ENCODE measurements at regions not wholly inside any gene's neighbourhood (a gene's known extent, or its start where the extent isn't known, plus 50 kb on each side); places are given as distances from the start of the nearest gene placed in this dataset.
A peak's percentile ranks its signal among the peaks of the same experiment; 100 is the strongest.

- H3K36me3 ChIP-seq (ENCODE audit: control insufficient read depth, insufficient read depth, low read length): peaks cover 5% of the 10 kb centered on the region
- no peaks in the 10 kb centered on the region for H3K27me3 ChIP-seq (replicated peaks; ENCODE audit: control insufficient read depth, insufficient read depth, low read length, poor library complexity, severe bottlenecking)
- DNase-seq: peak; percentile 74 to 84 (median 78)
- H3K4me3 ChIP-seq (ENCODE audit: insufficient read depth, low read depth, low read length, poor library complexity, severe bottlenecking): peak overlapping the region; percentile 41
- no peaks in the 10 kb centered on the region for H3K9me3 ChIP-seq (ENCODE audit: control insufficient read depth, low read length)
- peak overlapping the region; percentile 95 for H3K27ac ChIP-seq (ENCODE audit: insufficient read depth, low read length, poor library complexity, severe bottlenecking)
- H3K4me1 ChIP-seq (ENCODE audit: control insufficient read depth, insufficient read depth, low read length, poor library complexity, severe bottlenecking): peaks cover 90% of the 10 kb centered on the region
Observed at GRCh38 chr17:77444984-77445759, 304.4 kb downstream of the SEC14L1 start.

- H3K4me1 ChIP-seq (ENCODE audit: control insufficient read depth, insufficient read depth, low read length, poor library complexity, severe bottlenecking): peaks cover 90% of the 10 kb centered on the region
- no peaks in the 10 kb centered on the region for H3K27me3 ChIP-seq (replicated peaks; ENCODE audit: control insufficient read depth, insufficient read depth, low read length, poor library complexity, severe bottlenecking)
- H3K27ac ChIP-seq (ENCODE audit: insufficient read depth, low read length, poor library complexity, severe bottlenecking): peak overlapping the region; percentile 95
- peak in 1 of 3 donors; percentile 53 for DNase-seq
- no peaks in the 10 kb centered on the region for H3K9me3 ChIP-seq (ENCODE audit: control insufficient read depth, low read length)
- peak overlapping the region; percentile 11 for H3K4me3 ChIP-seq (ENCODE audit: insufficient read depth, low read depth, low read length, poor library complexity, severe bottlenecking)
- H3K36me3 ChIP-seq (ENCODE audit: control insufficient read depth, insufficient read depth, low read length): peaks cover 5% of the 10 kb centered on the region
Observed at GRCh38 chr17:77445760-77446532, 305.2 kb downstream of the SEC14L1 start.

- Histone ChIP-seq H3K36me3 (ENCODE audit: control insufficient read depth, insufficient read depth, low read length) (peaks cover 5% of the 10 kb centered on the region), H3K4me3 (ENCODE audit: insufficient read depth, low read depth, low read length, poor library complexity, severe bottlenecking) (no peak overlapping the region), H3K27ac (ENCODE audit: insufficient read depth, low read length, poor library complexity, severe bottlenecking) (peak overlapping the region; percentile 95), H3K27me3 (replicated peaks; ENCODE audit: control insufficient read depth, insufficient read depth, low read length, poor library complexity, severe bottlenecking) (no peaks in the 10 kb centered on the region), H3K4me1 (ENCODE audit: control insufficient read depth, insufficient read depth, low read length, poor library complexity, severe bottlenecking) (peaks cover 81% of the 10 kb centered on the region), H3K9me3 (ENCODE audit: control insufficient read depth, low read length) (no peaks in the 10 kb centered on the region)
- DNase-seq: no peak
Observed at GRCh38 chr17:77446940-77447634, 306.3 kb downstream of the SEC14L1 start.

- H3K4me1 ChIP-seq (ENCODE audit: control insufficient read depth, insufficient read depth, low read length, poor library complexity, severe bottlenecking): peaks cover 67% of the 10 kb centered on the region
- H3K4me3 ChIP-seq (ENCODE audit: insufficient read depth, low read depth, low read length, poor library complexity, severe bottlenecking): peak overlapping the region; percentile 91
- H3K27me3 ChIP-seq (replicated peaks; ENCODE audit: control insufficient read depth, insufficient read depth, low read length, poor library complexity, severe bottlenecking): no peaks in the 10 kb centered on the region
- no peak for DNase-seq
- H3K27ac ChIP-seq (ENCODE audit: insufficient read depth, low read length, poor library complexity, severe bottlenecking): peak overlapping the region; percentile 85
- H3K9me3 ChIP-seq (ENCODE audit: control insufficient read depth, low read length): no peaks in the 10 kb centered on the region
- H3K36me3 ChIP-seq (ENCODE audit: control insufficient read depth, insufficient read depth, low read length): peaks cover 5% of the 10 kb centered on the region
Observed at GRCh38 chr17:77449373-77449907, 308.7 kb downstream of the SEC14L1 start.

GRCh38 chr17:77449908-77450741, 309.4 kb downstream of the SEC14L1 start:
- Histone ChIP-seq H3K27ac (ENCODE audit: insufficient read depth, low read length, poor library complexity, severe bottlenecking) (peak overlapping the region; percentile 85), H3K4me3 (ENCODE audit: insufficient read depth, low read depth, low read length, poor library complexity, severe bottlenecking) (peak overlapping the region; percentile 91), H3K9me3 (ENCODE audit: control insufficient read depth, low read length) (no peaks in the 10 kb centered on the region), H3K27me3 (replicated peaks; ENCODE audit: control insufficient read depth, insufficient read depth, low read length, poor library complexity, severe bottlenecking) (no peaks in the 10 kb centered on the region), H3K36me3 (ENCODE audit: control insufficient read depth, insufficient read depth, low read length) (peaks cover 5% of the 10 kb centered on the region), H3K4me1 (ENCODE audit: control insufficient read depth, insufficient read depth, low read length, poor library complexity, severe bottlenecking) (peaks cover 63% of the 10 kb centered on the region)
- DNase-seq: no peak

- no peak for DNase-seq
- H3K4me1 ChIP-seq (ENCODE audit: control insufficient read depth, insufficient read depth, low read length, poor library complexity, severe bottlenecking): peaks cover 61% of the 10 kb centered on the region
- peaks cover 5% of the 10 kb centered on the region for H3K36me3 ChIP-seq (ENCODE audit: control insufficient read depth, insufficient read depth, low read length)
- no peaks in the 10 kb centered on the region for H3K27me3 ChIP-seq (replicated peaks; ENCODE audit: control insufficient read depth, insufficient read depth, low read length, poor library complexity, severe bottlenecking)
- H3K27ac ChIP-seq (ENCODE audit: insufficient read depth, low read length, poor library complexity, severe bottlenecking): peak overlapping the region; percentile 85
- H3K9me3 ChIP-seq (ENCODE audit: control insufficient read depth, low read length): no peaks in the 10 kb centered on the region
- H3K4me3 ChIP-seq (ENCODE audit: insufficient read depth, low read depth, low read length, poor library complexity, severe bottlenecking): peak overlapping the region; percentile 91
Observed at GRCh38 chr17:77450742-77451244, 310.0 kb downstream of the SEC14L1 start.

- peak overlapping the region; percentile 85 for H3K27ac ChIP-seq (ENCODE audit: insufficient read depth, low read length, poor library complexity, severe bottlenecking)
- H3K4me3 ChIP-seq (ENCODE audit: insufficient read depth, low read depth, low read length, poor library complexity, severe bottlenecking): peak overlapping the region; percentile 91
- no peaks in the 10 kb centered on the region for H3K27me3 ChIP-seq (replicated peaks; ENCODE audit: control insufficient read depth, insufficient read depth, low read length, poor library complexity, severe bottlenecking)
- H3K4me1 ChIP-seq (ENCODE audit: control insufficient read depth, insufficient read depth, low read length, poor library complexity, severe bottlenecking): peaks cover 57% of the 10 kb centered on the region
- H3K9me3 ChIP-seq (ENCODE audit: control insufficient read depth, low read length): no peaks in the 10 kb centered on the region
- peaks cover 5% of the 10 kb centered on the region for H3K36me3 ChIP-seq (ENCODE audit: control insufficient read depth, insufficient read depth, low read length)
- peak; percentile 54 to 71 (median 59) for DNase-seq
Observed at GRCh38 chr17:77451245-77451893, 310.6 kb downstream of the SEC14L1 start.

GRCh38 chr17:77451894-77452852, 311.4 kb downstream of the SEC14L1 start:
- Histone ChIP-seq H3K9me3 (ENCODE audit: control insufficient read depth, low read length) (no peaks in the 10 kb centered on the region), H3K36me3 (ENCODE audit: control insufficient read depth, insufficient read depth, low read length) (peaks cover 5% of the 10 kb centered on the region), H3K4me3 (ENCODE audit: insufficient read depth, low read depth, low read length, poor library complexity, severe bottlenecking) (peak overlapping the region; percentile 91), H3K27me3 (replicated peaks; ENCODE audit: control insufficient read depth, insufficient read depth, low read length, poor library complexity, severe bottlenecking) (no peaks in the 10 kb centered on the region), H3K4me1 (ENCODE audit: control insufficient read depth, insufficient read depth, low read length, poor library complexity, severe bottlenecking) (peaks cover 57% of the 10 kb centered on the region), H3K27ac (ENCODE audit: insufficient read depth, low read length, poor library complexity, severe bottlenecking) (peak overlapping the region; percentile 85)
- DNase-seq: no peak

Data from effector memory CD4-positive, alpha-beta T cell (primary cell).